Activated CD4-positive, alpha-beta T cell treated with anti-CD3 and anti-CD28 coated beads, Interleukin-2, amount 10 ng/mL, durations not matched to agents 24 days and 14 days (primary cell): ENCODE measurements at regions not wholly inside any gene's neighbourhood (a gene's known extent, or its start where the extent isn't known, plus 50 kb on each side); places are given as distances from the start of the nearest gene placed in this dataset.

Experiments
- DNase-seq: peaks from one replicate; pipeline ENCODE4 v3.0.0; 2022
- H3K27ac Mint-ChIP-seq: one replicate; pipeline ENCODE4 v1.8.0; 2022; ENCODE audit warnings: mild to moderate bottlenecking, mixed read lengths
- H3K27me3 Mint-ChIP-seq: one replicate; pipeline ENCODE4 v1.8.0; 2022; ENCODE audit warnings: mixed read lengths
- H3K36me3 Mint-ChIP-seq: one replicate; pipeline ENCODE4 v1.8.0; 2022; ENCODE audit warnings: low read depth, mild to moderate bottlenecking, mixed read lengths
- H3K4me1 Mint-ChIP-seq: one replicate; pipeline ENCODE4 v1.8.0; 2021; ENCODE audit warnings: mixed read lengths
- H3K4me3 Mint-ChIP-seq: one replicate; pipeline ENCODE4 v1.8.0; 2022; ENCODE audit warnings: mild to moderate bottlenecking, moderate library complexity, mixed read lengths
- H3K9me3 Mint-ChIP-seq: one replicate; pipeline ENCODE4 v1.8.0; 2021; ENCODE audit warnings: mixed read lengths
- intact Hi-C: fragments of 100-400 bp; cut with micrococcal nuclease; formaldehyde crosslinking; loops from one replicate; pipeline ENCODE4 v1.15.1; 2023

GRCh38 chr22:49192180-49192856 is 635.4 kb downstream of the BRD1 start:
- H3K9me3 Mint-ChIP-seq: peaks cover 3% of the 10 kb centered on the region
- no peaks in the 10 kb centered on the region for H3K36me3 Mint-ChIP-seq
- H3K4me1 Mint-ChIP-seq: no peaks in the 10 kb centered on the region
- no peak overlapping the region for H3K27ac Mint-ChIP-seq
- H3K4me3 Mint-ChIP-seq: no peak overlapping the region
- intact Hi-C loops: no loop called here
- H3K27me3 Mint-ChIP-seq: no peaks in the 10 kb centered on the region
- no peak for DNase-seq

DNA sequence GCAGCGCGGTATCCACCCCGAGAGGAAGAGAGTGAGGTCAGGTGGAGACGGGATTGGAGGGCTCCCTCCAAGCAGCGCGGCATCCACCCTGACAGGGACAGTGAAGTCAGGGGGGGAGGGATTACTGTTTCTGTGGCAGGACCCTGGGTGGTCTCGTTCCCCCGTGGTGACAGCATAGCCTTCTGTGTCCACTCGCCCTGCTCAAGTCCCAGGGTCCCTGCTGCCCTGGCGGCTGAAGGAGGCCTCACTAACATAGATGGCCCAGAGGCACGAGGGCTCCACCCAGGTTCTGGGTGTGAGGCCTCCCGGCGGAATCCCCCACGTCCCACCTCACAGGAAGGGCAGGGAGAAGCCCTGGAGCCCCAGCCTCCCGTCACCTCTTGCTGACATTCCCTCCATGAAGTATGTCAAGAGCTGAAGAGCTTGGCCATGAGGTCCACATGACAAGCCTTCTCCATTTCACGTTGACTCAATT is 636.1 kb downstream of the BRD1 start:
- H3K36me3 Mint-ChIP-seq: no peaks in the 10 kb centered on the region
- H3K9me3 Mint-ChIP-seq: peaks cover 3% of the 10 kb centered on the region
- intact Hi-C loops: no loop called here
- no peaks in the 10 kb centered on the region for H3K27me3 Mint-ChIP-seq
- no peak for DNase-seq
- H3K4me3 Mint-ChIP-seq: no peak overlapping the region
- H3K4me1 Mint-ChIP-seq: no peaks in the 10 kb centered on the region
- H3K27ac Mint-ChIP-seq: no peak overlapping the region

- Mint-ChIP-seq H3K36me3 (no peaks in the 10 kb centered on the region), H3K27ac (no peak overlapping the region), H3K4me3 (no peak overlapping the region), H3K27me3 (no peaks in the 10 kb centered on the region), H3K9me3 (peaks cover 3% of the 10 kb centered on the region), H3K4me1 (no peaks in the 10 kb centered on the region)
- intact Hi-C loops: no loop called here
- DNase-seq: no peak
These were observed 636.7 kb downstream of the BRD1 start for GRCh38 chr22:49190816-49191505.

- intact Hi-C loops: no loop called here
- Mint-ChIP-seq H3K27me3 (no peaks in the 10 kb centered on the region), H3K4me3 (no peak overlapping the region), H3K27ac (no peak overlapping the region), H3K4me1 (no peaks in the 10 kb centered on the region), H3K9me3 (peaks cover 3% of the 10 kb centered on the region), H3K36me3 (no peaks in the 10 kb centered on the region)
- no peak for DNase-seq
These were observed 637.8 kb downstream of the BRD1 start for GRCh38 chr22:49189871-49190270.

DNA sequence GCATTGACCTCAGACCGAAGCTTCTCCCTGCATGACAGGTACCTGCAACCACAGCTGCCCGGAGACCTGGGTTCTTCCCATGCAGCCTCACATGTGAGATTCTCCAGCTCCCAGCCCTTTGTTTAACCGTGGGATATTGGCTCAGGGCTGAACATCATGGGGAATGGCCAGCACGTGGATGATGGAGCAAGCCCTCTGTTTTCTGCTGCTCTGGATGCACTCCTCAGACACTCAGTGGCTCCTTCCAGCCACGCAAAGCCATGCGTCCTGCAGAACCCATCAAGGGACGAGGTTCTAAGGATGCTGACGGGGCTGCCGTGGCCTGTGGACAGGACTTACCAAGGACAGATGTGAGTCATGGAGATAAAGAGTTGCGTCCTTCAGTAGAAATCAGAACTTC is 639.1 kb downstream of the BRD1 start:
- no peak for DNase-seq
- intact Hi-C loops: no loop called here
- no peaks in the 10 kb centered on the region for H3K27me3 Mint-ChIP-seq
- no peak overlapping the region for H3K4me3 Mint-ChIP-seq
- H3K9me3 Mint-ChIP-seq: peaks cover 3% of the 10 kb centered on the region
- H3K27ac Mint-ChIP-seq: no peak overlapping the region
- H3K4me1 Mint-ChIP-seq: no peaks in the 10 kb centered on the region
- no peaks in the 10 kb centered on the region for H3K36me3 Mint-ChIP-seq

DNA sequence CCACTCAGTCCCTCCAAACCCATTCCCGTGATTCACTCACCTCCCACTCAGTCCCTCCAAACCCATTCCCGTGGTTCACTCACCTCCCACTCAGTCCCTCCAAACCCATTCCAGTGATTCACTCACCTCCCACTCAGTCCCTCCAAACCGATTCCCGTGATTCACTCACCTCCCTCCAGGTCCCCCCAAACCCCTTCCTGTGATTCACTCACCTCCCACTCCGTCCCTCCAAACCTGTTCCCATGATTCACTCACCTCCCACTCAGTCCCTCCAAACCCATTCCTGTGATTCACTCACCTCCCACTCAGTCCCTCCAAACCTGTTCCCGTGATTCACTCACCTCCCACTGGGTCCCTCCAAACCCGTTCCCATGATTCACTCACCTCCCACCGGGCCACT is 639.6 kb downstream of the BRD1 start:
- Mint-ChIP-seq H3K4me1 (no peaks in the 10 kb centered on the region), H3K27ac (no peak overlapping the region), H3K4me3 (no peak overlapping the region), H3K9me3 (peaks cover 3% of the 10 kb centered on the region), H3K27me3 (no peaks in the 10 kb centered on the region), H3K36me3 (no peaks in the 10 kb centered on the region)
- intact Hi-C loops: no loop called here
- no peak for DNase-seq

GRCh38 chr22:49186762-49187161 is 640.9 kb downstream of the BRD1 start:
- DNase-seq: no peak
- Mint-ChIP-seq H3K4me3 (no peak overlapping the region), H3K9me3 (peaks cover 3% of the 10 kb centered on the region), H3K27me3 (no peaks in the 10 kb centered on the region), H3K36me3 (no peaks in the 10 kb centered on the region), H3K27ac (no peak overlapping the region), H3K4me1 (no peaks in the 10 kb centered on the region)
- intact Hi-C loops: no loop called here

- no peaks in the 10 kb centered on the region for H3K4me1 Mint-ChIP-seq
- no peaks in the 10 kb centered on the region for H3K27me3 Mint-ChIP-seq
- intact Hi-C loops: no loop called here
- H3K27ac Mint-ChIP-seq: no peak overlapping the region
- H3K36me3 Mint-ChIP-seq: no peaks in the 10 kb centered on the region
- H3K4me3 Mint-ChIP-seq: no peak overlapping the region
- peaks cover 3% of the 10 kb centered on the region for H3K9me3 Mint-ChIP-seq
- no peak for DNase-seq
These were observed 641.4 kb downstream of the BRD1 start for GRCh38 chr22:49186293-49186692.

DNA sequence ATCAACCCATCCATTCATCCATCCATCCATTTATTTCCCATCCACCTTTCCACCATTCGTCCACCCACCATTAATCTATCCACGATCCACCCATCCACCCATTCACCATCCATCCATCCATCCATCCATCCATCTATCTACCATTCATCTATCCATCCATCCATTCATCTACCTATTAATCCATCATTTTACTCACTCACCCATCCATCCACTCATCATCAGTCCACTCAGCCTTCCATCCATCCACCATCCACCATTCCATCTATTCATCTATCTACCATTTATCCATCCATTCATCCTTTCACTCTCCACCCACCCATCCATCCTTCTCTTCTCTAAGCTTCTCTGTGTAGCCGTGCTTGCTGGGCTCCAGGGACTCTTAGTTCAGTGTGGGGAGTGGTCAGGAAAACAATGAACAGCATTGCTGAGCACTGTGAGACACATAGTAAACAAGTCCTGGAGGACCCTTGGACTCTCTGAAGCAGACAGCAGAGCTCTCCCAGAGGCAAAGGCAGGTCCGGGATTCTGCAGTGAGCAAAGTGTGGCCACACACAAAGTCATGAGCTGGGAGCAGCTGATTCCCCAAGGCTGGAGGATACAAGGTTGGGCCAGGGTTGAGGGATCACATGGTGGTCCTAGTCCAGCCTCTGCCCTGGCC is 642.2 kb downstream of the BRD1 start:
- intact Hi-C loops: no loop called here
- no peaks in the 10 kb centered on the region for H3K4me1 Mint-ChIP-seq
- no peaks in the 10 kb centered on the region for H3K36me3 Mint-ChIP-seq

DNA sequence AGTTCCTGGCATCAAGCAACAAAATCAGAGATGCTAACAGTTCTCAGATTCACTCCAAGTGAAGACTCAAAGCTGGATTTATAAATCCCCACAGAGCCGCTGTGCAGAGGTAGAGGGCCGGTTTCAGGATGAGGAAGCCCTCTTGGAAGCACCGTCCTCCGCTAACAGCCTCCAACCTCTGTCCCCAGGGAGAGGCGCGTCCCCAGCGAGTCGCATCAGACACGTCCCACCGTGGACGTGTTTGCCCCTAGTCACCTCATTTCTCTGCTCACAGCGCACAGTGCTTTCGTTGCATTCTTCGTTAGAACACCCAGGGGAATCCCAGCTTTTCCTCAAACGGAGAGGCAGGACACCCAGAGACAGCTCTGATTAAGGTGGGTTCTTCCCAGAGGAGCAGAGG is 642.9 kb downstream of the BRD1 start:
- no peak overlapping the region for H3K27ac Mint-ChIP-seq
- H3K4me1 Mint-ChIP-seq: no peaks in the 10 kb centered on the region
- no peaks in the 10 kb centered on the region for H3K27me3 Mint-ChIP-seq
- H3K9me3 Mint-ChIP-seq: peaks cover 3% of the 10 kb centered on the region
- H3K36me3 Mint-ChIP-seq: no peaks in the 10 kb centered on the region
- DNase-seq: no peak
- intact Hi-C loops: no loop called here
- H3K4me3 Mint-ChIP-seq: no peak overlapping the region

More for the DNA sequence above, 642.2 kb downstream of the BRD1 start:
- Mint-ChIP-seq H3K27ac (no peak overlapping the region), H3K4me3 (no peak overlapping the region), H3K27me3 (no peaks in the 10 kb centered on the region), H3K9me3 (peaks cover 3% of the 10 kb centered on the region)
- DNase-seq: no peak

DNA sequence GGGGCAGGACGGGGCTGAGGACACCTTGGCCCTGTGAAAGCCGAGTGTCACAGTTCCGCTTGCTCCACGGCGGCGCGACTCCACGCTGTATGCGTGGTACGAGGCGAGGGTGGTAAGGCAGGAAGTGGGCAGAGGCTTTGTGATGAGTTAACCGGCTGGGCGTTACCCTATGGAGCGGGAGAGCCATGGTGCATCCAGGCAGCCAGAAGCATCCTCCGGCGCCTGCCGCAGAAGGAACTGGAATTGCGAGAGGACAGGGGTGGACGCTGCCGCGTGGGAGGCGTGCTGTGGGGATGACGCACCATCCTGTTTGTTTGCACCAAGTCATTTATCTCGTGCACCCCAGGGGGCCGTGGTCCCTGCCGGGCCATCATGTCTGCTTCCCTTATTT is 643.9 kb downstream of the BRD1 start:
- intact Hi-C loops: no loop called here
- Mint-ChIP-seq H3K36me3 (no peaks in the 10 kb centered on the region), H3K4me3 (no peak overlapping the region), H3K27me3 (no peaks in the 10 kb centered on the region), H3K4me1 (no peaks in the 10 kb centered on the region), H3K9me3 (peaks cover 2% of the 10 kb centered on the region), H3K27ac (no peak overlapping the region)
- DNase-seq: no peak

GRCh38 chr22:49183208-49183825 is 644.4 kb downstream of the BRD1 start:
- no peaks in the 10 kb centered on the region for H3K4me1 Mint-ChIP-seq
- H3K27ac Mint-ChIP-seq: no peak overlapping the region
- no peaks in the 10 kb centered on the region for H3K9me3 Mint-ChIP-seq
- no peaks in the 10 kb centered on the region for H3K27me3 Mint-ChIP-seq
- DNase-seq: no peak
- no peak overlapping the region for H3K4me3 Mint-ChIP-seq
- H3K36me3 Mint-ChIP-seq: no peaks in the 10 kb centered on the region
- intact Hi-C loops: no loop called here

- H3K36me3 Mint-ChIP-seq: no peaks in the 10 kb centered on the region
These were observed 645.3 kb downstream of the BRD1 start for GRCh38 chr22:49182416-49182815.

DNA sequence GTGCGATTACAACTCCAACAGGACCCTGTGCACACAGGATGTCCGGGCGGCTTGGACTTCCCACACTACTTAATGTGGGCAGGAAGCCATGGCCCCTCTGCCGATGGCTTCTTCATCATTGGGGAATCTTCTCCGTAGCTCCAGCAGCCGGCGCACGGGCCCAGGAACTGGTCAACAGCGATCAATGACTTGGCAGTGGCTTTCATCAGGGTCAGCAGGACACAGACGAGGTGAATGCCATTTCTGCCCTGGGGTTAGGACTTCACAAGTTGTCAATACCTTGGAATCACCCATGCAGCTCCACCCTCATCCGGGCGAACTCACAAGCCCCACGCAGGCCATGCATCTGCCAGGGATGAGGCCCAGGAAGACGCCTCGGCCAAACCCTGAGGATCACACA is 645.7 kb downstream of the BRD1 start:
- H3K9me3 Mint-ChIP-seq: no peaks in the 10 kb centered on the region
- DNase-seq: no peak
- H3K4me1 Mint-ChIP-seq: no peaks in the 10 kb centered on the region
- H3K27me3 Mint-ChIP-seq: no peaks in the 10 kb centered on the region
- H3K27ac Mint-ChIP-seq: no peak overlapping the region
- H3K36me3 Mint-ChIP-seq: no peaks in the 10 kb centered on the region
- no peak overlapping the region for H3K4me3 Mint-ChIP-seq
- intact Hi-C loops: no loop called here

More at GRCh38 chr22:49182416-49182815, 645.3 kb downstream of the BRD1 start:
- no peak overlapping the region for H3K4me3 Mint-ChIP-seq
- H3K27ac Mint-ChIP-seq: no peak overlapping the region
- no peaks in the 10 kb centered on the region for H3K9me3 Mint-ChIP-seq
- H3K4me1 Mint-ChIP-seq: no peaks in the 10 kb centered on the region
- no peak for DNase-seq
- H3K27me3 Mint-ChIP-seq: no peaks in the 10 kb centered on the region
- intact Hi-C loops: no loop called here
